Dermis blood vessel endothelial cell (primary cell): ENCODE measurements at regions not wholly inside any gene's neighbourhood (a gene's known extent, or its start where the extent isn't known, plus 50 kb on each side); places are given as distances from the start of the nearest gene placed in this dataset.

Source experiments
- DNase-seq: peaks from one replicate; pipeline ENCODE4 v3.0.0; 2010

- DNase-seq: no peak
Observed at GRCh38 chr2:147548451-147548850, 296.4 kb upstream of the ACVR2A start.

- no peak for DNase-seq
Observed at GRCh38 chr2:147547440-147547839, 297.4 kb upstream of the ACVR2A start.

GRCh38 chr2:147546109-147546508 is 298.7 kb upstream of the ACVR2A start:
- DNase-seq: no peak

GRCh38 chr2:147543056-147543455 is 301.8 kb upstream of the ACVR2A start:
- no peak for DNase-seq

- no peak for DNase-seq
Observed at GRCh38 chr2:147542351-147542750, 302.5 kb upstream of the ACVR2A start.

- no peak for DNase-seq
Observed at GRCh38 chr2:147541314-147541713, 303.5 kb upstream of the ACVR2A start.

GRCh38 chr2:147538821-147539220 is 306.0 kb upstream of the ACVR2A start:
- DNase-seq: no peak

- no peak for DNase-seq
Observed at GRCh38 chr2:147538088-147538487, 306.7 kb upstream of the ACVR2A start.

GRCh38 chr2:147531269-147531668 is 313.6 kb upstream of the ACVR2A start:
- no peak for DNase-seq

GRCh38 chr2:147530033-147530432 is 314.8 kb upstream of the ACVR2A start:
- no peak for DNase-seq

- DNase-seq: no peak
Observed at GRCh38 chr2:147525819-147526489, 318.9 kb upstream of the ACVR2A start.

GRCh38 chr2:147524912-147525311 is 319.9 kb upstream of the ACVR2A start:
- no peak for DNase-seq

- no peak for DNase-seq
Observed at GRCh38 chr2:147523415-147523814, 321.4 kb upstream of the ACVR2A start.

GRCh38 chr2:147521936-147522335 is 322.9 kb upstream of the ACVR2A start:
- no peak for DNase-seq

GRCh38 chr2:147520817-147521216 is 324.0 kb upstream of the ACVR2A start:
- DNase-seq: no peak

GRCh38 chr2:147519178-147519577 is 325.7 kb upstream of the ACVR2A start:
- DNase-seq: no peak

GRCh38 chr2:147515213-147515612 is 329.6 kb upstream of the ACVR2A start:
- DNase-seq: no peak

- no peak for DNase-seq
Observed at GRCh38 chr2:147512206-147512605, 332.6 kb upstream of the ACVR2A start.

- DNase-seq: no peak
Observed at GRCh38 chr2:147511491-147511948, 333.3 kb upstream of the ACVR2A start.

GRCh38 chr2:147509821-147510220 is 335.0 kb upstream of the ACVR2A start:
- DNase-seq: no peak

GRCh38 chr2:147506889-147507288 is 337.9 kb upstream of the ACVR2A start:
- no peak for DNase-seq

GRCh38 chr2:147502711-147503290 is 342.0 kb upstream of the ACVR2A start:
- DNase-seq: no peak

GRCh38 chr2:147501968-147502367 is 342.9 kb upstream of the ACVR2A start:
- no peak for DNase-seq

- DNase-seq: no peak
Observed at GRCh38 chr2:147500819-147501395, 343.9 kb upstream of the ACVR2A start.
